ENCODE measurements at regions not wholly inside any gene's neighbourhood (a gene's known extent, or its start where the extent isn't known, plus 50 kb on each side); places are given as distances from the start of the nearest gene placed in this dataset.

GRCh38 chr3:153073636-153074035, 88.4 kb upstream of the RAP2B start:
- TF ChIP-seq CTCF (IDR thresholded peaks at IDR 0.05; ENCODE audit: borderline replicate concordance, extremely low read depth, low read length, poor library complexity, severe bottlenecking) (no peak), EZH2 (IDR thresholded peaks at IDR 0.05; ENCODE audit: borderline replicate concordance, low read depth, low read length, severe bottlenecking) (no peak)
